Limb (tissue), 2 donors: ENCODE measurements at regions not wholly inside any gene's neighbourhood (a gene's known extent, or its start where the extent isn't known, plus 50 kb on each side); places are given as distances from the start of the nearest gene placed in this dataset.

Experiments used
- DNase-seq, 2 donors: peaks; one replicate each; pipeline ENCODE4 v3.0.0-alpha.2; 2016; ENCODE audit errors: extremely low spot score in 2 of 2

DNA sequence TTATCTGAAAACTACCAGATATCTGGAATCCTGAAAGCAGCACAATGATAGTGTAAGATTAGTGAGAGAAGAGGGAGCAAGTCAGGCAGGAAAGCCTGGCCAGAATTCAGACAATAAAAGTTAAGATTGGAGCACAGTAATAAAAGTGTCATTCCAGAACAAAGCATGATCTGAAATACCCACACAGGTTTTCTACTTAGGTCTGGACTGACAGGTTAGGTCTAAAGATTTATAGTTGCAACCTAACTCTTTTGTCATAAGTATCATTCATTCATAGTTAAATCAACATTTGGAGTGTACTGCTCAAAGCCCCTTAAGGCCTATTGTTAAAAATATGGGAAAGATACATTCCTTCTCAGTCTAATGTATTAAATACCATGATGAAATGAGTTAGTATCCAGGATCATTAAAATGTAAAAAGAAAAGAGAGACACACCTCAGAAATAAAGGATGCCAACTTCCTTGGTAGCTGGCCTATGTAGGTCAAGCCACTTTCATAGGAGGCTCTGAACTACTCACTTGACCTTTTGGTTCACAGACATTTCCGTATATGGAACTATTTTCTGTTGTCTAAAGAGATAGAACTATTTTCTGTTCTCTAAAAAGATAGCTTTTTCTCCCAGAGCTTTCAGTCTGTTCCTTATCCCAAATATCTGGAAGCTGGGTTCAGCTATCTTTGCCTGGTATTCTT, 105.2 kb downstream of the FAS start:
- no peak for DNase-seq

DNA sequence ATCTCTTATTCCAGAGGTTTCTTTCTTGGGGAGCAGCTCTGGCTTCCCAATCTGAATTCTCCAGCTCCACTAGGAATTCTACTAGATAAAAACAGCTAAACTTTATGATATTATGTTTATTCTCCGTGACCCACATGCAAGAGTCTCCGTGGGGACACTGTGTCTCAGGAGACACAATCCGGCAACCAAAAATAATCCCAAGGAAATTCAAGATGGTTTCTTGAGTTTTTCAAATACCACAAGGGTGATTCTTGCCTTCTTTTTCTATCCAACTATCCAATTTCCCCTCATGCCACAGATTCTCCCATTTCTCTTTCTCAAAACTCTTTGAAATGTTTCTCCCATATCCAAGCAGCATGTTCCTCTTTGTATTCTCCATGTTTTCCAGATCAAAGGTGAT, 103.1 kb downstream of the FAS start:
- DNase-seq = no peak

- DNase-seq = no peak
Observed at GRCh38 chr10:89092981-89093380, 102.4 kb downstream of the FAS start.

- no peak for DNase-seq
Observed at GRCh38 chr10:89092439-89092838, 101.8 kb downstream of the FAS start.

GRCh38 chr10:89091496-89091895, 100.9 kb downstream of the FAS start:
- DNase-seq = no peak

GRCh38 chr10:89090756-89091445, 100.3 kb downstream of the FAS start:
- DNase-seq = no peak

GRCh38 chr10:89086801-89087521, 96.4 kb downstream of the FAS start:
- peak in 1 of 2 donors; percentile 60 for DNase-seq

GRCh38 chr10:89085153-89085552, 94.6 kb downstream of the FAS start:
- no peak for DNase-seq

DNA sequence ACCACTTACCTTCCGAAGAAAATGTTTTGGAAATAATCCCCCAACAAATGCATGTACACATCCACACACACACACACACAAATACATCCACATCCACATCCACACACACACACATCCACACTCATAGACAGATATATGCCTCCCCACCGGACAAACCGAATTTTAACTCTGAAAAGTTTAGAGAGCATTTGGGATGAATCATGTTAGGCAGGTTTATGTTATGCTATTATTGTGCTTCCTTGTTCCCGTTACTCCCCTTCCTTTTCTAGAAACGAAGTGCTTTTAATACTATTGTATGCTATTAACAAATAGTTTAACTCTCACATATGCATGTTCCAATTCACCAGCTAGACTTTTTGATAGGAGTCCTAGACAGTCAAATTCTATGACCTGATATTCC, 91.5 kb downstream of the FAS start:
- DNase-seq = no peak

DNA sequence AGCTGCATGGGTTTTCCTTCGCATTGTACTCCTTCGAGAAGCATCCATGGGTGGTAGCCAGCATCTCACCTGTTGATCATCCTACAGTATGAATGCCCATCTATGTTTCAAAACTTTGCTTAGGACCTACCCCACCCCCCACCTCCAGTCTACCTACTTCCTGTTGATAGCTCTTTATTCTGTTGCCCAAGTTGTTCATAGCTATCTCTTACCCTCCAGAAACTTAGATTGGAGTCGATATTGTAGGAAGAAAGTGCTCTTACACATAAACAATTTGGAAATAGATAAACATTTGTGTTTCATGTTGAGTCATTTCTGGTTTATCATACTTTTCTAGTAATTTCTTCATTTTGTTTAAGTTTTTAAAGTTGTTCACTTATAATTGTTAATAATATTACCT, 90.1 kb downstream of the FAS start:
- no peak for DNase-seq

GRCh38 chr10:89079961-89080360, 89.4 kb downstream of the FAS start:
- peak in 1 of 2 donors; percentile 30 for DNase-seq

- DNase-seq = no peak
Observed at GRCh38 chr10:89078724-89079672, 88.4 kb downstream of the FAS start.

DNA sequence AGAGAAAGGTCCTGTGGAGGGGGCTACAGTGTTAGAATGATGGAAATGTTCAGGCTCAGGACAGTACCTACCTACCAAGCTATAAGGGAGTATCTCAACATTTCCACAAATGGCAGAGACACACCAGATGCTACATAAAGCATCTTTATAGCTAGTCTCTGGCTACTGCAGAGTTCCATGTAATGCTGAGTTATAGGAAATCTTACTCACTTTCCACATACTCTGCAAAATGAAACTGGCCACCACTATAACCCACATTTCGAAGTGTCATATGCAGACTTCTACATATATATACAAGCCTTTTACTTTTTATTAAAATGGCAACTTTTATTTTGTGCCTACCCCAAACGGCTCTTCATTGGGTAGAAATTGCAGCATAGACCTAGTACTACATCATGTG, 85.5 kb downstream of the FAS start:
- DNase-seq = no peak

- no peak for DNase-seq
Observed at GRCh38 chr10:89075631-89076030, 85.0 kb downstream of the FAS start.

GRCh38 chr10:89074120-89074519, 83.5 kb downstream of the FAS start:
- DNase-seq = peak; percentile 39 to 43

GRCh38 chr10:89073719-89074118, 83.1 kb downstream of the FAS start:
- DNase-seq = no peak

GRCh38 chr10:89069589-89069988, 79.0 kb downstream of the FAS start:
- no peak for DNase-seq
